Adipose tissue (tissue), 3 donors: ENCODE measurements at regions not wholly inside any gene's neighbourhood (a gene's known extent, or its start where the extent isn't known, plus 50 kb on each side); places are given as distances from the start of the nearest gene placed in this dataset.

Source experiments
- H3K27ac ChIP-seq: one replicate; pipeline ENCODE4 v1.5.1; 2013; ENCODE audit warnings: low read depth, low read length
- WGBS, 3 donors: extraction: QIAGEN DNeasy Blood & Tissue Kit; methylation state at CpG; one replicate each; pipeline ENCODE4 v1.1.7; 2013; 5-methylcytosine and 5-hydroxymethylcytosine counted together
- donor health status: healthy with polysubstance abuse.
- donor health status: Bipolar disorder and iron deficiency.
- donor health status: healthy.

GRCh38 chr1:30615816-30616590, 107.4 kb downstream of the MATN1 start:
- H3K27ac ChIP-seq, result no peak overlapping the region
- 89 to 94% (median 89%) methylated on average over 8 of the region's 8 CpGs for WGBS, 3 donors

GRCh38 chr1:30615076-30615795, 108.1 kb downstream of the MATN1 start:
- H3K27ac ChIP-seq, result no peak overlapping the region
- 81 to 90% (median 88%) methylated on average over 3 of the region's 3 CpGs for WGBS, 3 donors

GRCh38 chr1:30613188-30613587, 110.2 kb downstream of the MATN1 start:
- H3K27ac ChIP-seq, result no peak overlapping the region
- WGBS, 3 donors, result 72 to 81% (median 75%) methylated on average over 1 of the region's 1 CpG

- no peak overlapping the region for H3K27ac ChIP-seq
- WGBS, 3 donors, result 56 to 72% (median 66%) methylated on average over 1 of the region's 1 CpG
Observed at GRCh38 chr1:30612536-30613065, 110.8 kb downstream of the MATN1 start.

GRCh38 chr1:30611741-30612309, 111.6 kb downstream of the MATN1 start:
- no peak overlapping the region for H3K27ac ChIP-seq

GRCh38 chr1:30610917-30611316, 112.5 kb downstream of the MATN1 start:
- no peak overlapping the region for H3K27ac ChIP-seq

More at GRCh38 chr1:30611741-30612309, 111.6 kb downstream of the MATN1 start:
- WGBS, 3 donors, result 66 to 80% (median 70%) methylated on average over 5 of the region's 5 CpGs

GRCh38 chr1:30609999-30610345, 113.4 kb downstream of the MATN1 start:
- H3K27ac ChIP-seq, result no peak overlapping the region
- WGBS, 3 donors, result 56 to 75% (median 67%) methylated on average over 1 of the region's 1 CpG

- 59 to 73% (median 61%) methylated on average over 9 of the region's 9 CpGs for WGBS, 3 donors
- H3K27ac ChIP-seq, result no peak overlapping the region
Observed at GRCh38 chr1:30609336-30609998, 113.9 kb downstream of the MATN1 start.

GRCh38 chr1:30607723-30608122, 115.7 kb downstream of the MATN1 start:
- H3K27ac ChIP-seq, result no peak overlapping the region
- WGBS, 3 donors, result 69 to 89% (median 71%) methylated on average over 5 of the region's 5 CpGs

GRCh38 chr1:30606166-30606565, 117.2 kb downstream of the MATN1 start:
- H3K27ac ChIP-seq, result no peak overlapping the region
- WGBS, 3 donors, result 37 to 62% (median 48%) methylated on average over 6 of the region's 6 CpGs

- no peak overlapping the region for H3K27ac ChIP-seq
Observed at GRCh38 chr1:30605441-30605920, 117.9 kb downstream of the MATN1 start.

GRCh38 chr1:30604801-30605440, 118.5 kb downstream of the MATN1 start:
- no peak overlapping the region for H3K27ac ChIP-seq
- WGBS, 3 donors, result 85 to 87% (median 86%) methylated on average over 6 of the region's 6 CpGs

More at GRCh38 chr1:30605441-30605920, 117.9 kb downstream of the MATN1 start:
- 68 to 76% (median 70%) methylated on average over 8 of the region's 8 CpGs for WGBS, 3 donors

GRCh38 chr1:30603081-30603858, 120.1 kb downstream of the MATN1 start:
- WGBS, 3 donors, result 74 to 88% (median 79%) methylated on average over 7 of the region's 7 CpGs
- H3K27ac ChIP-seq, result no peak overlapping the region

GRCh38 chr1:30601316-30602085, 121.9 kb downstream of the MATN1 start:
- H3K27ac ChIP-seq, result no peak overlapping the region
- WGBS, 3 donors, result 79 to 89% (median 85%) methylated on average over 8 of the region's 8 CpGs

GRCh38 chr1:30600706-30601105, 122.7 kb downstream of the MATN1 start:
- WGBS, 3 donors, result 69 to 82% (median 72%) methylated on average over 4 of the region's 4 CpGs
- no peak overlapping the region for H3K27ac ChIP-seq

GRCh38 chr1:30600258-30600657, 123.1 kb downstream of the MATN1 start:
- no peak overlapping the region for H3K27ac ChIP-seq
- WGBS, 3 donors, result 59 to 72% (median 70%) methylated on average over 9 of the region's 9 CpGs

GRCh38 chr1:30599721-30600120, 123.7 kb downstream of the MATN1 start:
- WGBS, 3 donors, result 50 to 83% (median 68%) methylated on average over 5 of the region's 5 CpGs

More at GRCh38 chr1:30599721-30600120, 123.7 kb downstream of the MATN1 start:
- no peak overlapping the region for H3K27ac ChIP-seq
